ENCODE measurements at regions not wholly inside any gene's neighbourhood (a gene's known extent, or its start where the extent isn't known, plus 50 kb on each side); places are given as distances from the start of the nearest gene placed in this dataset.

GRCh38 chr12:22810036-22810435 is 185.1 kb downstream of the ETNK1 start:
- no peak for ATAC-seq (ENCODE audit: poor library complexity)
- no peaks in the 10 kb centered on the region for H3K27me3 ChIP-seq (ENCODE audit: control insufficient read depth in 1 of 2, insufficient read depth in 2 of 2, low read length in 2 of 2)
- H3K27me3 Mint-ChIP-seq, result peaks cover 6% of the 10 kb centered on the region
- no peak overlapping the region for H3K27ac ChIP-seq (ENCODE audit: low read depth in 1 of 2, low read length in 2 of 2)
- no peak for TF ChIP-seq CTCF (IDR thresholded peaks at IDR 0.05)
- CTCF ChIA-PET, result no interaction called here
- H3K36me3 Mint-ChIP-seq (ENCODE audit: low read depth), result no peaks in the 10 kb centered on the region
- H3K4me1 Mint-ChIP-seq (ENCODE audit: low read depth), result no peaks in the 10 kb centered on the region
- H3K9me3 ChIP-seq (ENCODE audit: control insufficient read depth in 1 of 2, insufficient read depth in 1 of 2, low read length in 2 of 2), result no peaks in the 10 kb centered on the region
- POLR2A ChIA-PET, result no interaction called here
- intact Hi-C loops (cut with DNase I, micrococcal nuclease), result no loop called here
- H3K36me3 ChIP-seq (ENCODE audit: insufficient read depth, low read length), result no peaks in the 10 kb centered on the region
- no peak for DNase-seq
- H3K27ac Mint-ChIP-seq, result no peak overlapping the region
- no peaks in the 10 kb centered on the region for H3K9me3 Mint-ChIP-seq
- no peaks in the 10 kb centered on the region for H3K4me1 ChIP-seq (ENCODE audit: insufficient read depth, low read length)
- H3K4me3 Mint-ChIP-seq, result no peak overlapping the region
- no peak overlapping the region for H3K4me3 ChIP-seq (ENCODE audit: low read length)

- no peak for TF ChIP-seq CTCF (IDR thresholded peaks at IDR 0.05)
- Histone ChIP-seq H3K27ac (ENCODE audit: low read depth in 1 of 2, low read length in 2 of 2) (no peak overlapping the region), H3K36me3 (ENCODE audit: insufficient read depth, low read length) (no peaks in the 10 kb centered on the region), H3K4me1 (ENCODE audit: insufficient read depth, low read length) (no peaks in the 10 kb centered on the region), H3K9me3 (ENCODE audit: control insufficient read depth in 1 of 2, insufficient read depth in 1 of 2, low read length in 2 of 2) (no peaks in the 10 kb centered on the region), H3K4me3 (ENCODE audit: low read length) (no peak overlapping the region), H3K27me3 (ENCODE audit: control insufficient read depth in 1 of 2, insufficient read depth in 2 of 2, low read length in 2 of 2) (no peaks in the 10 kb centered on the region)
- intact Hi-C loops (cut with DNase I, micrococcal nuclease), result no loop called here
- ATAC-seq (ENCODE audit: poor library complexity), result no peak
- Mint-ChIP-seq H3K27me3 (peaks cover 6% of the 10 kb centered on the region), H3K4me1 (ENCODE audit: low read depth) (no peaks in the 10 kb centered on the region), H3K4me3 (no peak overlapping the region), H3K27ac (no peak overlapping the region), H3K36me3 (ENCODE audit: low read depth) (no peaks in the 10 kb centered on the region), H3K9me3 (no peaks in the 10 kb centered on the region)
- ChIA-PET POLR2A (no interaction called here), CTCF (no interaction called here)
- no peak for DNase-seq
These were observed 187.6 kb downstream of the ETNK1 start for GRCh38 chr12:22812531-22812930.

- no peak overlapping the region for H3K27ac Mint-ChIP-seq
- H3K4me1 Mint-ChIP-seq (ENCODE audit: low read depth), result no peaks in the 10 kb centered on the region
- ATAC-seq (ENCODE audit: poor library complexity), result no peak
- H3K4me3 ChIP-seq (ENCODE audit: low read length), result no peak overlapping the region
- CTCF ChIA-PET, result no interaction called here
- no peaks in the 10 kb centered on the region for H3K9me3 ChIP-seq (ENCODE audit: control insufficient read depth in 1 of 2, insufficient read depth in 1 of 2, low read length in 2 of 2)
- no peaks in the 10 kb centered on the region for H3K36me3 Mint-ChIP-seq (ENCODE audit: low read depth)
- H3K4me3 Mint-ChIP-seq, result no peak overlapping the region
- H3K36me3 ChIP-seq (ENCODE audit: insufficient read depth, low read length), result no peaks in the 10 kb centered on the region
- peaks cover 2% of the 10 kb centered on the region for H3K9me3 Mint-ChIP-seq
- intact Hi-C loops (cut with DNase I, micrococcal nuclease), result no loop called here
- no peak overlapping the region for H3K27ac ChIP-seq (ENCODE audit: low read depth in 1 of 2, low read length in 2 of 2)
- no peak for DNase-seq
- POLR2A ChIA-PET, result no interaction called here
- no peak for TF ChIP-seq CTCF (IDR thresholded peaks at IDR 0.05)
- H3K27me3 Mint-ChIP-seq, result no peaks in the 10 kb centered on the region
- H3K27me3 ChIP-seq (ENCODE audit: control insufficient read depth in 1 of 2, insufficient read depth in 2 of 2, low read length in 2 of 2), result no peaks in the 10 kb centered on the region
- no peaks in the 10 kb centered on the region for H3K4me1 ChIP-seq (ENCODE audit: insufficient read depth, low read length)
These were observed 197.0 kb downstream of the ETNK1 start for GRCh38 chr12:22821985-22822384.

All from CD4-positive, alpha-beta T cell (primary cell).